GM23338 (cell line): ENCODE measurements at regions not wholly inside any gene's neighbourhood (a gene's known extent, or its start where the extent isn't known, plus 50 kb on each side); places are given as distances from the start of the nearest gene placed in this dataset.

ENCODE experiments used
- CTCF ChIP-seq, 2 experiments: fragments of 200-600 bp in 1 of 2; sonication (generic) in 1 of 2; conservative IDR thresholded peaks; 2 replicates each; pipeline versions ENCODE4 v1.5.1 to v1.6.1; 2016 to 2017; ENCODE audit warnings: antibody characterized with exemption in 2 of 2, low read depth in 2 of 2, mild to moderate bottlenecking in 2 of 2, moderate library complexity in 1 of 2
- EZH2 ChIP-seq: fragments of 200-600 bp; sonication (generic); IDR thresholded peaks from one replicate; pipeline ENCODE4 v1.8.0; 2017; ENCODE audit warnings: antibody characterized with exemption, mild to moderate bottlenecking, low read depth; ENCODE audit not compliant: unreplicated experiment
- REST ChIP-seq: IDR thresholded peaks from one replicate; pipeline ENCODE4 v1.6.1; 2018; ENCODE audit warnings: antibody characterized with exemption; ENCODE audit not compliant: unreplicated experiment

- TF ChIP-seq CTCF (conservative IDR thresholded peaks at IDR 0.05; ENCODE audit: low read depth in 2 of 2) (no peak), EZH2 (no peak), REST (no peak)
These were observed 246.3 kb upstream of the TSHZ3 start for GRCh38 chr19:31595521-31595920.
